Fibroblast of skin of abdomen (primary cell): ENCODE measurements at regions not wholly inside any gene's neighbourhood (a gene's known extent, or its start where the extent isn't known, plus 50 kb on each side); places are given as distances from the start of the nearest gene placed in this dataset.

Experiments
- DNase-seq: peaks from one replicate; pipeline ENCODE4 v3.0.0-alpha.2; 2013

DNA sequence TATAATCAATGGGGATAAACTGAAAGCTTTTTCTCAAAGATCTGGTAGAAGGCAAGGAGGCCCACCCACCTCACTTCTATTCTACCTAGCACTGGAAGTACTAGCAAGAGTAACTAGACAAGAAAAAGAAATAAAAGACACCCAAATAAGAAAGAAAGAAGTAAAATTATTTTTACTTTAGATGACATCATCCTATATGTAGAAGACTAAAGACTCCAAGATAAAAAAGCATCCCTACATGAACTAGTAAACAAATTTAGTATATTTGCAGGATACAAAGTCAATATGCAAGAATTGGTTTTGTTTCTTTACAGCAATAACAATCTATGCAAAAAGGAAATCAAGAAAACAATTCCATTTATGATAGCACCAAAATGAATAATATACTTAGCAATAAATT is 201.5 kb upstream of the KIRREL3 start:
- no peak for DNase-seq

DNA sequence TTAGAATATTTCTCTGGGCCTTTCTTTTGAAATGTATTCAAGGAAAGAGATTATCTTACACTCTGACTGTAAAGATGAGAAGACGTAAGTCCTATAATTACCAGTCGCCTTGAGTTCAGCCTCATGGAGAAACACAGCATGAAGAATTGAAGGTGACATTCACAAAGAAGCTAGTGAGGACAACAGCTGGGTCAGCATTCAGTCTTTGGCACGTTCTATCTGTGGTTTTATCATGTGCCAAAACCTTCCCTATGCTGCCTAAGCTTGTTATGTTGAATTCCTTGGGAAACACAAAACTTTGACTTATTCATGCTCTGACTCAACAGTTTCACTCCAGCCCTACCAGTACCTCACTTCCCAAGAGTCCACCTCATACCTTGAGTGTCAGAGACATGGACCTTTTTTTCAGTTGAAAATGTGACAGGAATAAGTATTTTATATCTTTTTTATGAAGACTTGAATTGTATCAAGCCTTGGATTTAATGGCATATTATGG is 198.8 kb upstream of the KIRREL3 start:
- DNase-seq, result no peak

DNA sequence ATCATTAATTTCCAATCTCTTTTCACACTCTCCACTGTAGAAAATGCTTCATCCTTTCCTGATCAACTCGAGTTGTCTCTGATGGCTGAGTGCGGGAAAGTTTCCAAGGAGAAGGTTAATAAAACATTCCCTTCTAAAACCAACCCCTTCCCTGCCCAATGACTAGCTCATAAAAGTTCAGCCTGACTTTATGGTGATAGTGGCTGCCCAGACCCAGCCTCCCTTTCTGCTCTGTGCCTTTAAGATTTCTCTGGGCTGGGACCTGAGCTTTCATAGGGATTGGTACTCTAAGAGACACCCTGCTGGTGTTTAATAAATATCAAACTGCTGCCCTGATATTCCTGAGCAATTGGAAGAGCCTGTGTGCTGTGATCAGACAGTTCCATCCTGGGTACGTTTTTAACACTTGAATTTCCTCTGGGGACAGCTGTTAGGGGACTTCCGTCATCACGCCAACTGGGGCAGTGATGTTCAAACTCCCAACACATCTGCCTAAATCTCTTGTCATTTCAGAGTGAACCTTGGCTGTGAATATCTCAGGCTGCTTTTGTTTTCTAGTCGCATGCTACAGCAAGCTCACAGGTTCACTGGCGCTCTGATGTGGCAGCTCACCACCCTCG is 195.0 kb upstream of the KIRREL3 start:
- no peak for DNase-seq

DNA sequence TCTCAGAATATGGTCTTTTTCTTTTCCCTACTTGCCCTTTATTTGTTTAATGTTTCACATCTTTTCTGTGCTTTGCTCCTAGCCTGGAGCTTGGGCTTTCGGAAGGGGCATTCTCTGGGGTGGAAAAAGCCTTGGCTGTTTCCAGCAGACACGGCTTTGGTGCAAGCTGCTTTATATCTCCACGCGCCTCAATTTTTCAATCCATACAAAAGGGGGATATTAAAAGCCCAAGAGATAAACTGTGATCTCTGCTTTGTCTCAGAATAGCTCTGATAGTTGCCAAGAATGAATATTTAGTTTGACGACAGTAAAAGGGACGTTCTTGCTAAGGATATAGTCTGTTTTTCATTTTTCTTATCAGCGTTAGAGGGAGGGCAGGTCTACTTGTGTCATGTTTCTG is 194.0 kb upstream of the KIRREL3 start:
- DNase-seq, result no peak

DNA sequence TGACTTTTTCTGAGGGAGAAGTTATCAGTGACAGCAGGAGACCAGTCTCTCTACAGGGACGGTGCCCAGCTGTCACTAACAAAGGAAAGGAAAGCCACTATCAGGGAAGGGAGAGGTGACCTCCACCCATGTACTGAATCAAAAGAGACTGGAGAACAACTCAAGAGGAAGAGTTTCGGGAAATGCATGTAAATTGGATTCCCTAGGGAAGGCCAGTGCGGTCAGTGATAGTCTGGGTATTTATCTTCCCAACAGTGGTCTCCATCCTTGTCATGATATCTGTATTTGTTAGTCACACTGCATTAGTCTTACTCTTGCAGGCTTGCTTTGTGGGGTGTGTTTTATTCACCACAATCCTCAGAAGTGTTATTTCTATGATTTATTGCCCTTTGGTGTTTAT is 193.4 kb upstream of the KIRREL3 start:
- no peak for DNase-seq

DNA sequence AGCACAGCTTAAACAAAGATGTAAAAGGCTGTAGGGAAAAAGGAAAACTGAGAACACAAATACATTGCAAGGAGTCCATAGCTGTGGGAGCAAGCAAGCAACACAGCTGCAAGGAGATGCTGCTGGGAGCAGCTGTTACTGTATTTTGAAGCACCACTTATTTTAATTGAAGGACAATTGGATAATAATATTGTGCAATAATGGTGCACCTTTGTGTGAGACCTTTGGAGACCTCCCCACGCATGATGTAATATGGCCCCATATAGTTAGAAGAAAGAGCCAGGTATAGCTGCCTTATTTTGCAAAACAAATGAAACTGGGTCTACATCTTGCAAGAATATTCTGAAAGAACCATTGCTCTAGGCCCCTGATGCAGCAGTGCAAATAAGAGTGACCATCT is 191.1 kb upstream of the KIRREL3 start:
- no peak for DNase-seq

DNA sequence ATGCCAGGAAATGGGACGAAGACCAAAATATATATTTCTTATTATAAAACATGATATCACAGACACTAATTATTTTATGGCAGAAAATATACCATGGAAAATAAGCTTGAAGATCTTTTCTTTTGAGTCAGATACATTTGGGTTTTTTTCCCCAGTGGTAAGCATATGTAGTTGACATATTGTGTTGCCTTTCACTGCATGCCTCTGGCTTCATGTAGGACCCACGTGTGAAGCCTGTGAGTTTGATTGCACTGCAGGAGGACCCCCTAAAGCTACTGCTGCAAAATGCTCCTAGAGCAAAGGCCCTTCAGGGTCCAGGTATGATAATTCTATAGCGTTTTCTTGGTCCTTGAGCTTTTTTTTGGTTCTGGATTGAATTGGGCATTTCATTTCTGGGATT is 190.7 kb upstream of the KIRREL3 start:
- DNase-seq, result no peak

DNA sequence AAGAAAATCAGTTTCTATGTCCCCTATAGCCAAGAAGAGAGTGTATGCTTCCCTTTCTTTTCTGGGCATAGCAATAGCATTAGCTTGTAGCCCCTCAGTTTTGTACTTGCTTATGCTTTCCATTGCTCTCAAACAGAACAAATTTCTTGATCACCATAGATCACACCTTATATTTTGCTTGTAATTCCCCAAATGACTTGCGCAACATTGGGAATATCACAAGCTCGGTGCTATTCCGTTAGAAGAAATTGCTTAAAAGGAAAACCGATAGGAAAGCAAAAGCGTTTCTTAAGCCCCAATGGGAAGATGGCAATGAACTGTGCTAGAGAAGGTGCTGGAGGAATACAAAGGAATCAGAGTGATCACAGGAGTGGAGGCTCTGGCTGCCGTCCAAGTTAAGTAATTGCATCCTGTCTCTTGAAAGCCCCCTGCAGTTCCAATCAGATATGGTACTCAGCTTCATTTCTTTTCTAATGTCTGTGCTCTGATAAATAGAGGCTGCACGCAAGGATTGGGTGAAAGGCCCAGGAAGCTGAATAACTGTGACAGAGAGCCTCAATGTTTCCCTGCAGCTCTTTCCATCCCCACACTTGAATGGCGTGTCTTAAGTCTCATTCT is 182.1 kb upstream of the KIRREL3 start:
- DNase-seq, result no peak

DNA sequence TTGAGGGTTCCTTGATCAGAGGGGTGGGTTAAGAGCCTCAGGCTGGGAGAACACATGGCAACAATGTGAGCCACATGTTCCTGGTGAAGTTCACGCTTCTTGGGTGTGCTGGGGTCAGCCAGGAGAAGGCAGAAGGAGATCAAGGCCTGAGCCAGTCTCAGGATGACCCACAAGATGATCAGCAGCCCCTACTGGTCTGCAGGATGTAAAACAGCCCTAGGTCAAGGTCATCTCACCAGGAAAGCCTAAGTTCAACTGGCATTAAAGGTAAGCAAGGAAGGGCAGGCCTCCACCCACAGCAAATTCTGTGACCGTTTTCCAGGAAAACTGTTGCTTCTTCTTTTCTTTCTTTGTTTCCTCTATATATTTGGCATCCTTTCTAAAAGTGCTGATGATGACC is 156.7 kb upstream of the KIRREL3 start:
- no peak for DNase-seq

DNA sequence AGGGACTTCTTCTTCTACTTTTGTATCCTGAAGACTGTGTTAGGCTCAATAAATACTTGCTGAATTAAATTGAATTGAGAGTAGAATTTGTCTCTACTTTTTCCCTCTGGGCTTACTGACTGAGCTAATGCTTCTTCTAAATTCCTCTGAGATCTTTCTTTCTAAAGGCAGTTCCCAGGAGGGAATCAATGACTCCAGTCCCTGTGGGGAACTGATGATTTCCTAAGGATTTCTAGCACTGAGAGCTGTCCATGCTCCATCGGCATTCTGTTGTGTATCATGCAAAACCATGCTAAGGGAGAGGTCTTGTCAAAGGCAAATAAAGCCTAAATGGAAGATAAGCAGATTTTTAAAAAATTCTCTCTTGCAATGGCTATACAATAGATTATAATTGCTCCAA is 148.8 kb upstream of the KIRREL3 start:
- DNase-seq, result no peak

DNA sequence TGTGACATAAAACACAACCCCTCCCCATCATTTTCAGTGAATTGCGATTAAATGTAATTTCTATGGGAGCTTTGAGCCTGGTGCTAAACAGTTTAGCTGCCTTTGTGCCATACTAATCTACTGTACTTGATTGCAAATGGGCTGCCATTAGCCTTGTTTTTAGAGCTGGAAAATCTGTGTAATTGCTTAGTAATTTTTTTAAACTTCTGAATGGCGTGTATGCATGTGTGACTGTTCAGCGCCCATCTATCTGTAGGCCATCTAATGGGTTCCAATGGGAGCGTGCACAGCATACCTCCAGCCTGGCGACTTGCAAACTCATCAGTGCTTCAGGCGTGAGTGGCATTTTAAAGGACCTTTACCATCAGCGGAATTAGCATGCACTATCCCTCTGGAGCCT is 142.7 kb upstream of the KIRREL3 start:
- DNase-seq, result no peak

DNA sequence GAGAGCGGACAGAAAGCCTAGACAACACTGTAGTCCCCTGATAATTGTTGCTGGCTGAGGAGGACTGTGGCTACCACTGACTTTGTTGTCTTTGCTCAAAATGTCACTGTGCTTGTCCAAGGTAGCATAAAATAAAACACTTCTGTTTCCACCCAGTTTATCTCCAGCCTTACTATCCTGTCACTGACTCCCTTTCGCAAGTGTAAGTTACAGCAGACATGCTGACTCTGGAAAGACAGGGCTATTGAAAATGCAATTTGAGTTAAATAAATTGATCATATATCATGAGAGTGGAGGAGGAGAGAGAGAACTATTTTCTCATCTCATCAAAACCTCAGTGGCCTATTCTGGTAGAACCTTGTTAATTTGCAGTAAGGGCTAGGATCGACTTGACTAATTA is 138.0 kb upstream of the KIRREL3 start:
- DNase-seq, result no peak

DNA sequence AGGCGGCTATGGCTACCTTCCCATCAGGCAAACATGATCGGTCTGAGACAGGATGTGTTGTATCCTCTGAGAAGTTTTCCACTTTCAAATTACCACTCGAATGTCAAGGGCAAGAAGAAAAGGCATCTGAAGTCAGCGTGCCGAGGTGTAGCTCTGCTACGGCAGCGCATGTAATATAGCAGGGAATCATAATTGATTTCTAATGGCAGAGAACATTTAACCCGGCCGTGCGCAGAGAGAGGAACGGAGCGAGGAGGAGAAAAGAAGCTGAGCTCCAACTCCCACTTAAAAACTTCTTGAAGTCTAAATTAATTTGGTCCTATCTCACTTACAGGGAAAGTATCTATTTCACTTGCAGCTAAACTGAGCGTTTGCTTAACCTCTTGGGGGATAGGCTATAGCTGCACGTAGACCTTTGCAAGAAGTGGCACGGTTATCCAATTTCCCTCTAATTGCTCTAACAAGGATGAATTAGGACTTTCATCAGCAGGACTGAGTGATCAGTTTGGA is 137.3 kb upstream of the KIRREL3 start:
- no peak for DNase-seq

DNA sequence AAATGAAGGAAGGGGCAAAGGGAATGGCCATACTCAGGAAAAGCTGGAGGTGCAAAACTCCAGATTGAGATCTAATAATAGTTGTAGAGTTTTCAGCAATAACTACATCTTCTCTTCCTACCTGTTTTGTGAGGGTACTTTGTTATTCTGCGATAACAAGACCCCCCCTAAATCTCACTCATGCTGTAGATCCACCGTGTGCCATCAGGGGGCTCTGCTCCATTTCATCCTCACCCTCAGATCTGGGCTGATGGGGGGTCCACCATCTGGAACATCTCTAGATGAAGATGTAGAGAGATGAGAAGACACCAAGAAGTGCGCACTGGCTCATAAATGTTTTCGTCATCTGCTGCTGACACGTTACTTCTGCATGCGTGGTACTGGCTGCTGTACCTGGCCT is 135.9 kb upstream of the KIRREL3 start:
- no peak for DNase-seq

DNA sequence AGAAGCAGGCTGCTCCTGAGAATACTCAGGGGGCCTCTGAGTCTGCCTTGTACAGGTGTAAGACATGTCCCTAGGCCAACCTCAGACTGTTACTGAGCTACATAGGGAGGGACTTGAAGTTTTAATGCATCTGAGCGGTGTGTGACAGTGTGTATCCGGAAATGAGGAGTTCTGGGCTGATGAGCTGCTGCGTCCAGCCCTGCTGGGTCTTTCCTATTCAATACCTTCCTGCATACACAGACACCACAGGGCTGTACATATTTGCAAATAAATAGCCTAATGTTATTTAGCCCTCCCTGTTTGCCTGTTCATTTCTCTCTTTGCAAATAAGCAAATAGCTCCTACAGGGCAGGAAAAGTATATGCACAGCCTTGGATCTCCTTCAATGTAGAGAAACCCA is 134.7 kb upstream of the KIRREL3 start:
- DNase-seq, result no peak

DNA sequence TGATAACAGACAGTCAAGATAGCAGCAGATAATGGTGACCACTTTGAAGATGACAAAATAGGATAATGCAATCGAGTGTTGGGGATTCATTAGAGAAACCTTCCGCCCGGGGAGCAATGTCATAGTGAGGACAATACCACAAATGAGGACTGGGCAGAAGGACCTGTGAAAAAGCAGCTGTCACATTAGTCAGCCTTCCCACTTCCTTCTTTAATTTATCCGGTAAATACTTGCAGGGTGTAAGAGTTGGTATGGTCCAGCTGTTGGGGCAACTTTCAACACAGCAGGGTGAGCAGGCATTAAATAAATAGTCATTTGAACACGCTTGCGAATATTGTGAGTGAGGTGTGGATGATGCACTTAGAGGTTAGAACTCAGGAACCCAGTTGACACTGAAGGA is 132.5 kb upstream of the KIRREL3 start:
- no peak for DNase-seq

DNA sequence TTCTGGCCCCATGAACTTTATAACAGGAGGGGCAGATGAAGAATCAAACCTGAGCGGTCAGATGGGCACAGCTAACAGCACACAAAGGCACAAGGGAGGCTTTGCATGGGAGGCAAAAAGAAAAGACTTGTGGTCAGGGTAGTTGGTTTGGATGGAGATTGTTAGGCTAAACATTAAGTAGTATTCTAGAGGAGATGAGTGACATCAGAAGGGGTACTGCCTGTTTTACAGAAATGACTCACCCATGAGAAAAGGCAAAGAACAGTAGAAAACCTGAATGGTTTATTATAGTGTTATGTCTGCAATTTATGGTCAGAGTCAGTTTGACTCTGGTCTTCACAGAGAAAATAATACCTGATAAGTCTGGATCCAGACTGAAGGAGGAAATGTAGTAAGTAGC is 129.8 kb upstream of the KIRREL3 start:
- no peak for DNase-seq

DNA sequence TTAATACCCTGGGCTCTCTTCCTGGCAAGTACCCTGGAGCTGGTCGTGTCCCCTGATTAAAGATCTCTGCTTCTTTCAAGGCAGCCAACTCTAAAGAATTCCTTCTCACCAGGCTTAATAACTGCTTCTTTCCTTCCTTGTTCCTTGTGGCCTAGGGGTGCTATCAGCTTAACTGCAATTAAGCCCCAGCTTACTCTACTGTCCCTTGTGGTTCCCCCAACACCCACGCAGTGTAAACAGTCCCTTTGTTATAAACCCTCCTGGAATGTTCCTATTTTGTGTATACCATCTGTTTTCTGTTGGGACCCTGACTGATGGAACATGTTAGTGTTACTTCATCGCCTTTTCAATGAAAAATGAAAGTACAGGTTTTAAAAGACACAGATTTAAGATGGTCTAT is 126.4 kb upstream of the KIRREL3 start:
- DNase-seq, result no peak

DNA sequence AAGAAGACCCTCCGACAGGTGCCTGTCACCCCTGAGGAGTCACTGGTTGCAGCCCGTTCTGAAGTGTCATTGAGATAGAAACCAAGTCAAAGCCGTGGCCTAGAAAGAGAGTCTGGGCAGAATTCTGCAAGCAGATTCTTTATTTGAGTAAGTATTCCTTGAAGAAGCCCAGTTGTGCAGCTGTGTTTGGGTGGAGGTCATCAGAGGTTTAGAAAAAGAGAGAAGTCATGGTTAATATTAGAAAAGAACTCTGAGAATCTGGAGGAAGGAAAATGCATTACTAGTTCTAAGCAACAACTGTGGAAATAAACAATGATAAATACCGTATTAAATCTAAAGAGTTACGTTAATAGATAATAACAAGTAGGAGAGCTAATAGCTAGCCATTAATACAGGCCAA is 118.8 kb upstream of the KIRREL3 start:
- DNase-seq, result no peak

DNA sequence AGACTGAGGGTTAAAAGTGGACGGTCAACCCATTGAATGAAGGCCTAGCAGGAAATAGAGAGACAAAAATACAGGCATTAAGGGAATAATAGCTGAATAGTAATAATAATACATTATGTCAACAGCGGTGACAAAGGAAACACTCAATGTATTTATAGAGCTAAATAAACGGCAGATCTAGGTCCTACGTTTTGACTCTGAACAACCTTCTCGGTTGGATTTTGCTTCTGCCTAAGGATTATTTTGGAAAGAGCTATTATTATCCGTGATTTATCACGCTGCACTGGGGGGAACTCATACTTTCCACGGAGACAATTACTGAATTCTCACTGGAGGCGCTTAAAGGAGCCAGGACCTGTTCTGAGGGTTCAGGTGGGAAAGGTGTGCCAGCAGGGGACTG is 118.2 kb upstream of the KIRREL3 start:
- no peak for DNase-seq

DNA sequence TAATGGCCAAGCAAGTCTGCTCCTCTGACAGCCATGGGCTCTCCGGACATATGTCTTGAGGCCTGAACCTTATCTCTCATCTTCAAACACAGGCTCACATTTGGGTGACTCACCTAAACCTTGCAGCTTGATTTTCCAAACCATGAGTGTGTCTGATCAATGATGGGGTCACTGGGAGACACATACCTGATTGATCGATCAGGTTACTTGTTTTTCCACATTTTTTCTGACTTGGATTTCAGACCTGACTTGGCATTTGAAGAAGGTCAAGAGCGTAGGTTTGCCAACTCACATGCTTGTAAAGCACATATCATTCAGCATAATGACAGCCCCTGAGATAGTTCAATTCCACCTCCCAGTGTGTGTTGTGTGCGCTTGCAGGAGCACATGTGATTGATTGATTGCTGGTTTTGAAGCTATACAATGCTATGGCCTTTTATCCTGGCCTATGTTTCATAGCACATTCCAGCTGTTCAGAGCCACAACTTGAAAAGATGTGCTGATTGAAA is 116.7 kb upstream of the KIRREL3 start:
- DNase-seq, result no peak

DNA sequence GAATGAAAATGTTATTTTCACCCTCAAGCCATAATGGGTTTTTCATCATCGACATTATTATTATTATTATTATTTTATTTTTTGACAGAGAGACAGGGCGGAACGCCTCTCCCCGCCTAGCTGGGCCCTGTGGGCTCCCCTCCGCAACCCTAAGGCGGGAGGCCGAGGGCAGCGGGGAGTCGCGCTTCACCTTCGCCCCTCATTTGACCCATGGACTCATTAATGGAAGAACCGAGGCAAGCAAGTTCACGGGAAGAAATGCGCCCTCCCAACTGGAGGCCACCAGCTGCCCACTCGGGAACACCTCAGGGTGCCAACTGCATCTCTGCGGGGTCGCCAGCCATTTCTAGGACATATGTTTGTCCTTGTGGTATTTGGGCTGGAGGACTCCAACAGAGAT is 115.3 kb upstream of the KIRREL3 start:
- DNase-seq, result no peak

DNA sequence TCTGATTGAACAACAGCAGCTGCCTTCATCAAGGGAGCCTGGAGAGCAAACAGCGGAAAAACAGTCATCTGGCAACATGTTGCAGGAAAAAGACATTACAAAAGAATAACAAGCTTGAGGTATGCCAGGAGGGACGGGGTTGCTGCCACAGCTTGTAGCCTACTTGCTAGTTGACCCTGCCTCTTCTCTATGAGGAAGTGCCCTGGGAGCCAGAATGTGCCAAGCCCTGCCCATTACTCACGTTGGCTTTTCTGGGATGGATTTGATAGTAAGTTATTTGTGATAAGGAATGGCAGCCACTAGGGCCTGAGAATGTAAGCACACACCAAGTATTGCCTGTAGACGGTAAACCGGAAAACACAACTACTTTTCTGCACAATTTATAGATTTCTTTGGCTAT is 113.5 kb upstream of the KIRREL3 start:
- DNase-seq, result no peak

DNA sequence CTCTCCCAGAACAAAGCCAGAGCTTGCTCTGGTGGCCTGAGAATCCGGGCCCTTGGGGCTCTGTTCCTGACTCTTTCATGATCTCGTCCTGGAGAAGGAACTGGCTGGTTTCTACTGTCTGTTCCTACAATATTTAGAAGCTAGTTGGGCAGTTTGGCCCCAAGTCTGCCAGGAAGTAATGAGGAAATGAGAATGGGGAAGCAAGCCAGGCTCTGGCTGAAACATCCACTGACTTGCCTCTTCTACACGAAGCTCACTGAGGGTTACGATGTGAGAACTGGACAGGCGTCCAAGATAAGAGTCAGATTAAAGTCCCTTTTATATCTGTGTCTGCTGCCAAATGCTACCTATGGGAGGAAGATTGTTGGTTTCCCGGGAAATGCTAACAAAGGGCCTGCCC is 110.0 kb upstream of the KIRREL3 start:
- no peak for DNase-seq
